H1 (cell line): ENCODE measurements at regions not wholly inside any gene's neighbourhood (a gene's known extent, or its start where the extent isn't known, plus 50 kb on each side); places are given as distances from the start of the nearest gene placed in this dataset.

Experiments
- CTCF ChIA-PET: fragments of 300-600 bp; sonication (Branson Sonifier 250); formaldehyde crosslinking; loops from one replicate; lab custom pipeline; 2021; ENCODE audit not compliant: partially characterized antibody; lab: Charles Lee
- POLR2A ChIA-PET: fragments of 300-600 bp; sonication (Branson Sonifier 250); formaldehyde crosslinking; loops from one replicate; lab custom pipeline; 2021; ENCODE audit warnings: inconsistent platforms; ENCODE audit not compliant: partially characterized antibody; lab: Charles Lee
- DNase-seq, 2 experiments: peaks; one replicate each; pipeline versions ENCODE4 v3.0.0 to v3.0.0-alpha.2; 2010 to 2022; ENCODE audit warnings: low spot score in 2 of 2, low read depth in 1 of 2, mixed read lengths in 1 of 2
- FAIRE-seq: peaks from 2 replicates; lab custom pipeline; 2011; peaks lifted over from hg19 to GRCh38; lab: Jason Lieb, UNC
- H2AFZ ChIP-seq: 2 replicates; pipeline ENCODE4 v1.8.1; 2012; ENCODE audit warnings: low read length, inconsistent platforms
- H2AK5ac ChIP-seq: 2 replicates; pipeline ENCODE4 v1.6.1; 2013; ENCODE audit warnings: low read depth, low read length
- H2BK120ac ChIP-seq: replicated peaks from 2 replicates; pipeline ENCODE3; 2013; ENCODE audit warnings: low read depth, low read length, inconsistent platforms
- H2BK12ac ChIP-seq: 2 replicates; pipeline ENCODE4 v1.6.1; 2013; ENCODE audit warnings: low read depth, low read length
- H2BK15ac ChIP-seq: 2 replicates; pipeline ENCODE4 v1.6.1; 2013; ENCODE audit warnings: low read length
- H2BK20ac ChIP-seq: 2 replicates; pipeline ENCODE4 v1.6.1; 2013; ENCODE audit warnings: low read length
- H2BK5ac ChIP-seq: 2 replicates; pipeline ENCODE4 v1.6.1; 2013; ENCODE audit warnings: low read depth, low read length
- H3K14ac ChIP-seq: 2 replicates; pipeline ENCODE4 v1.6.1; 2013; ENCODE audit warnings: inconsistent platforms; ENCODE audit not compliant: insufficient read length
- H3K18ac ChIP-seq: 2 replicates; pipeline ENCODE4 v1.6.1; 2013; ENCODE audit warnings: low read length; ENCODE audit errors: extremely low read depth
- H3K23ac ChIP-seq: 2 replicates; pipeline ENCODE4 v1.6.1; 2013; ENCODE audit warnings: inconsistent platforms; ENCODE audit not compliant: insufficient read length
- H3K23me2 ChIP-seq: 2 replicates; pipeline ENCODE4 v1.6.1; 2013; ENCODE audit warnings: low read depth, low read length
- H3K27ac ChIP-seq: 2 replicates; pipeline ENCODE4 v1.6.1; 2011; ENCODE audit warnings: low read depth, low read length, inconsistent platforms
- H3K27me3 ChIP-seq, 4 experiments: replicated peaks in 1 of 4; 1 replicate in 1 of 4; 2 replicates in 3 of 4; pipeline versions ENCODE4 v1.6.1 to v1.8.1; 2011 to 2013; ENCODE audit warnings: low read length in 3 of 4, mild to moderate bottlenecking in 3 of 4, inconsistent platforms in 2 of 4, mixed read lengths in 2 of 4, moderate library complexity in 1 of 4; ENCODE audit not compliant: control insufficient read depth in 3 of 4, insufficient read depth in 3 of 4; ENCODE audit errors: extremely low read depth in 1 of 4
- H3K36me3 ChIP-seq, 4 experiments: 2 replicates each; pipeline versions ENCODE4 v1.6.1 to v1.8.1; 2011 to 2013; ENCODE audit warnings: mild to moderate bottlenecking in 4 of 4, low read length in 3 of 4, moderate library complexity in 2 of 4, control low read depth in 1 of 4, inconsistent platforms in 1 of 4; ENCODE audit not compliant: insufficient read depth in 4 of 4, control insufficient read depth in 2 of 4
- H3K4ac ChIP-seq: replicated peaks from 2 replicates; pipeline ENCODE3; 2013; ENCODE audit warnings: low read length, low read depth, mixed read lengths, inconsistent platforms; ENCODE audit not compliant: insufficient read length
- H3K4me1 ChIP-seq, 4 experiments: replicated peaks in 1 of 4; 1 replicate in 1 of 4; 2 replicates in 3 of 4; pipeline versions ENCODE4 v1.6.1 to v1.8.1; 2011 to 2013; ENCODE audit warnings: low read length in 3 of 4, inconsistent platforms in 2 of 4, mixed read lengths in 1 of 4; ENCODE audit not compliant: insufficient read depth in 4 of 4, control insufficient read depth in 3 of 4
- H3K4me2 ChIP-seq, 2 experiments: 2 replicates each; pipeline versions ENCODE4 v1.6.1 to v1.8.1; 2011 to 2013; ENCODE audit warnings: low read depth in 2 of 2, low read length in 2 of 2, control low read depth in 1 of 2, inconsistent platforms in 1 of 2, mild to moderate bottlenecking in 1 of 2; ENCODE audit not compliant: insufficient read depth in 1 of 2
- H3K4me3 ChIP-seq, 4 experiments: fragments of 200-600, 300-600 bp in 1 of 4; sonication (generic), shearing (Covaris generic), sonication (Bioruptor Twin) in 1 of 4; 2 replicates each; pipeline versions ENCODE4 v1.5.1 to v1.8.1; 2011 to 2016; ENCODE audit warnings: low read length in 4 of 4, low read depth in 3 of 4, control low read depth in 2 of 4, inconsistent platforms in 2 of 4, mild to moderate bottlenecking in 2 of 4, mixed read lengths in 1 of 4, moderate library complexity in 1 of 4; ENCODE audit not compliant: insufficient read depth in 2 of 4; ENCODE audit errors: extremely low read depth in 1 of 4
- H3K56ac ChIP-seq: replicated peaks from 2 replicates; pipeline ENCODE3; 2013; ENCODE audit warnings: low read depth, mild to moderate bottlenecking, mixed read lengths, low read length, inconsistent platforms; ENCODE audit not compliant: insufficient read length
- H3K79me1 ChIP-seq: 2 replicates; pipeline ENCODE4 v1.6.1; 2013; ENCODE audit warnings: low read depth, low read length, control low read depth
- H3K79me2 ChIP-seq, 2 experiments: 2 replicates each; pipeline versions ENCODE4 v1.6.1 to v1.8.1; 2012 to 2013; ENCODE audit warnings: low read length in 2 of 2, mild to moderate bottlenecking in 2 of 2, inconsistent platforms in 1 of 2; ENCODE audit not compliant: insufficient read depth in 2 of 2, control insufficient read depth in 1 of 2
- H3K9ac ChIP-seq, 4 experiments: replicated peaks in 1 of 4; 1 replicate in 1 of 4; 2 replicates in 3 of 4; pipeline versions ENCODE4 v1.6.1 to v1.8.1; 2011 to 2013; ENCODE audit warnings: low read depth in 3 of 4, low read length in 3 of 4, control low read depth in 2 of 4, mild to moderate bottlenecking in 2 of 4, moderate library complexity in 2 of 4, inconsistent platforms in 1 of 4; ENCODE audit errors: extremely low read depth in 1 of 4
- H3K9me3 ChIP-seq, 2 experiments: 2 replicates each; pipeline versions ENCODE4 v1.6.1 to v1.8.1; 2012 to 2013; ENCODE audit warnings: mild to moderate bottlenecking in 2 of 2, moderate library complexity in 2 of 2, control low read depth in 1 of 2, inconsistent platforms in 1 of 2, low read depth in 1 of 2, low read length in 1 of 2, mixed read lengths in 1 of 2; ENCODE audit not compliant: insufficient read depth in 2 of 2
- H4K20me1 ChIP-seq, 2 experiments: replicated peaks in 1 of 2; 2 replicates each; pipeline versions ENCODE3 to v1.8.1; 2011 to 2013; ENCODE audit warnings: inconsistent platforms in 2 of 2, low read length in 2 of 2, mild to moderate bottlenecking in 1 of 2; ENCODE audit not compliant: insufficient read depth in 2 of 2, control insufficient read depth in 1 of 2
- H4K5ac ChIP-seq: 2 replicates; pipeline ENCODE4 v1.6.1; 2013; ENCODE audit warnings: low read length, low read depth, mixed read lengths, inconsistent platforms; ENCODE audit not compliant: insufficient read length
- H4K8ac ChIP-seq: 2 replicates; pipeline ENCODE4 v1.8.0; 2013; ENCODE audit warnings: mild to moderate bottlenecking, moderate library complexity, low read length, inconsistent platforms; ENCODE audit not compliant: insufficient read depth; ENCODE audit errors: extremely low read depth
- H4K91ac ChIP-seq: replicated peaks from 2 replicates; pipeline ENCODE3; 2013; ENCODE audit warnings: low read length, mixed read lengths, inconsistent platforms; ENCODE audit not compliant: insufficient read length
- CHD1 ChIP-seq: IDR thresholded peaks from 2 replicates; pipeline ENCODE4 v1.6.1; 2012; ENCODE audit warnings: low read depth, low read length, improper control_type of control experiment
- TF ChIP-seq, protein P1 (sequence below): IDR thresholded peaks from 2 replicates; pipeline ENCODE4 v1.6.1; 2011; ENCODE audit warnings: low read length, improper control_type of control experiment

DNA sequence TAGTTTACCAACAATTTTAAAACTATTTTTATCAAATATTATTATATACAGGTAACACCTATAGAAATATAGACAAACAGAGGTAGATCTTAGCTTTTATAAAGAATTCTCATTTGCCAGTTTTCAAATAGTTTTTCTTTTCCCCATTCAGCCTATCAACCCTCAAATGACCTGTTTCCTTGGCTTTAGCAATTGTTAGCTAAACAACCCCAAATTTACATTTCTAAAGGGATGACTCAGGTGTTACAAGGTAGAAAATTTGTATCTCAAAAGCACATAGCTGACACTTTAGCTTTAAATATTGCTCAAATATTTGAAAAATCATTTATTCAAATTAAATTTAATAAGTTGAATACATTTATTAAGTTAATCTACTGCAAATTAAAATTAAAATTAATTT, 1207.2 kb downstream of the SLITRK1 start:
- Histone ChIP-seq H3K4me2 (peak overlapping the region; percentile 6 to 36; a peak in 2 of 4 replicates), H3K14ac (no peak overlapping the region), H3K4me3 (no peak overlapping the region; a peak in 1 of 8 replicates), H3K18ac (no peak overlapping the region), H3K23ac (no peak overlapping the region), H3K4ac (no peak overlapping the region), H4K20me1 (no peaks in the 10 kb centered on the region), H4K8ac (no peak overlapping the region), H3K79me1 (no peaks in the 10 kb centered on the region), H2BK20ac (no peak overlapping the region), H3K36me3 (peaks cover 0 to 7% (median 0%) of the 10 kb centered on the region in 4 experiments; a peak in 2 of 8 replicates), H3K27ac (no peak overlapping the region), H2BK12ac (no peak overlapping the region), H2BK120ac (no peak overlapping the region), H4K91ac (no peak overlapping the region), H3K27me3 (no peaks in the 10 kb centered on the region), H3K79me2 (no peaks in the 10 kb centered on the region), H3K23me2 (0 out of 2 replicates have a peak, but pooled peaks cover 2% of the 10 kb centered on the region), H2BK5ac (no peak overlapping the region), H2BK15ac (no peak overlapping the region), H4K5ac (no peak overlapping the region), H2AFZ (no peak overlapping the region), H3K4me1 (peaks cover 3 to 6% (median 4%) of the 10 kb centered on the region in 4 experiments; a peak in 6 of 7 replicates), H3K9ac (no peak overlapping the region), H3K9me3 (peaks cover 3 to 17% of the 10 kb centered on the region in 2 experiments; a peak in 3 of 4 replicates), H2AK5ac (no peak overlapping the region), H3K56ac (no peak overlapping the region)
- CTCF ChIA-PET: no interaction called here
- FAIRE-seq (no peak), DNase-seq (no peak)
- POLR2A ChIA-PET: no interaction called here
- TF ChIP-seq, protein P1, sequence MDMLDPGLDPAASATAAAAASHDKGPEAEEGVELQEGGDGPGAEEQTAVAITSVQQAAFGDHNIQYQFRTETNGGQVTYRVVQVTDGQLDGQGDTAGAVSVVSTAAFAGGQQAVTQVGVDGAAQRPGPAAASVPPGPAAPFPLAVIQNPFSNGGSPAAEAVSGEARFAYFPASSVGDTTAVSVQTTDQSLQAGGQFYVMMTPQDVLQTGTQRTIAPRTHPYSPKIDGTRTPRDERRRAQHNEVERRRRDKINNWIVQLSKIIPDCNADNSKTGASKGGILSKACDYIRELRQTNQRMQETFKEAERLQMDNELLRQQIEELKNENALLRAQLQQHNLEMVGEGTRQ: no peak
- no peak for TF ChIP-seq CHD1
